HCT116 (cell line): ENCODE measurements at regions not wholly inside any gene's neighbourhood (a gene's known extent, or its start where the extent isn't known, plus 50 kb on each side); places are given as distances from the start of the nearest gene placed in this dataset.

Experiments
- ATAC-seq: fragments of 200-7000 bp; cut with Tn5 transposase; 2 replicates; pipeline ENCODE4 v1.9.1; 2020; ENCODE audit warnings: mild to moderate bottlenecking, moderate library complexity
- BruUV-seq: library from RNA; stranded (reverse); fragments of 400-500 nt; replicated peaks from 2 replicates; lab custom pipeline; 2021; lab: Mats Ljungman, UMichigan
- CTCF ChIA-PET: fragments of 300-600 bp; sonication (Branson Sonifier 250); formaldehyde crosslinking; loops from one replicate; lab custom pipeline; 2021; ENCODE audit warnings: antibody characterized with exemption; lab: Charles Lee
- POLR2A ChIA-PET: fragments of 300-600, 350-600 bp; sonication (Branson Sonifier 250); formaldehyde crosslinking; loops from one replicate; lab custom pipeline; 2021; ENCODE audit warnings: antibody characterized with exemption; lab: Charles Lee
- RAD21 ChIA-PET, 2 experiments: fragments of 300-600 bp; sonication (Branson Sonifier 250); formaldehyde crosslinking; loops; one replicate each; lab custom pipeline; 2023; ENCODE audit warnings: low total read pairs in 2 of 2; ENCODE audit not compliant: uncharacterized antibody in 2 of 2, unreplicated experiment in 2 of 2, low non-redundant PET in 1 of 2; lab: Charles Lee
- DNase-seq: peaks from one replicate; pipeline ENCODE4 v3.0.0-alpha.2; 2010; ENCODE audit warnings: low read depth, low spot score
- H2AFZ ChIP-seq: fragments of 200-600 bp; shearing (Covaris generic), sonication (generic); 2 replicates; pipeline ENCODE4 v1.6.1; 2017; ENCODE audit warnings: low read depth, mixed run types, mixed read lengths, antibody characterized with exemption, low read length; ENCODE audit not compliant: poor library complexity, severe bottlenecking
- H3K27ac ChIP-seq: 2 replicates; pipeline ENCODE4 v1.5.1; 2012; ENCODE audit warnings: low read depth, low read length
- H3K27me3 ChIP-seq: fragments of 200-600 bp; sonication (generic); 2 replicates; pipeline ENCODE4 v1.6.1; 2016; ENCODE audit warnings: mixed run types, low read length, mixed read lengths; ENCODE audit not compliant: insufficient read depth
- H3K36me3 ChIP-seq, 2 experiments: fragments of 200-500 bp in 1 of 2; fragments of 200-600 bp in 1 of 2; sonication (Bioruptor generic) in 1 of 2; sonication (generic) in 1 of 2; 2 replicates each; pipeline versions ENCODE4 v1.5.1 to v1.6.1; 2014 to 2016; ENCODE audit warnings: low read length in 2 of 2, inconsistent platforms in 1 of 2, mixed read lengths in 1 of 2, mixed run types in 1 of 2; ENCODE audit not compliant: insufficient read depth in 2 of 2, control insufficient read depth in 1 of 2
- H3K4me1 ChIP-seq, 2 experiments: fragments of 200-600 bp in 1 of 2; sonication (generic) in 1 of 2; 2 replicates each; pipeline versions ENCODE4 v1.5.1 to v1.6.1; 2012 to 2017; ENCODE audit warnings: low read length in 2 of 2, inconsistent platforms in 1 of 2, mild to moderate bottlenecking in 1 of 2, mixed read lengths in 1 of 2, mixed run types in 1 of 2, moderate library complexity in 1 of 2; ENCODE audit not compliant: insufficient read depth in 2 of 2, control insufficient read depth in 1 of 2
- H3K4me2 ChIP-seq: fragments of 200-600 bp; sonication (generic); 2 replicates; pipeline ENCODE4 v1.6.1; 2017; ENCODE audit warnings: mixed run types, low read length, mixed read lengths
- H3K4me3 ChIP-seq, 2 experiments: fragments of 200-600 bp in 1 of 2; sonication (generic) in 1 of 2; replicated peaks in 1 of 2; 2 replicates each; pipeline ENCODE4 v1.5.1; 2011 to 2016; ENCODE audit warnings: low read length in 2 of 2, control low read depth in 1 of 2, low read depth in 1 of 2, mild to moderate bottlenecking in 1 of 2, mixed read lengths in 1 of 2, mixed run types in 1 of 2
- H3K79me2 ChIP-seq: fragments of 200-600 bp; sonication (generic); 2 replicates; pipeline ENCODE4 v1.6.1; 2017; ENCODE audit warnings: mild to moderate bottlenecking, mixed run types, low read length, moderate library complexity, mixed read lengths; ENCODE audit not compliant: insufficient read depth
- H3K9ac ChIP-seq: fragments of 200-600 bp; sonication (generic); 2 replicates; pipeline ENCODE4 v1.6.1; 2016; ENCODE audit warnings: low read length, mixed read lengths
- H3K9me2 ChIP-seq: fragments of 200-600 bp; sonication (generic), shearing (Covaris generic); 2 replicates; pipeline ENCODE4 v1.6.1; 2017; ENCODE audit warnings: mixed run types, mild to moderate bottlenecking, moderate library complexity; ENCODE audit not compliant: insufficient read depth
- H3K9me3 ChIP-seq, 2 experiments: fragments of 200-500 bp in 1 of 2; fragments of 200-600 bp in 1 of 2; sonication (Bioruptor generic) in 1 of 2; sonication (generic) in 1 of 2; 2 replicates each; pipeline ENCODE4 v1.6.1; 2014 to 2017; ENCODE audit warnings: low read length in 2 of 2, mixed read lengths in 2 of 2, inconsistent platforms in 1 of 2, low read depth in 1 of 2, mild to moderate bottlenecking in 1 of 2, mixed run types in 1 of 2, moderate library complexity in 1 of 2; ENCODE audit not compliant: control insufficient read depth in 1 of 2, insufficient read depth in 1 of 2
- H4K20me1 ChIP-seq: fragments of 200-600 bp; sonication (generic), shearing (Covaris generic); 2 replicates; pipeline ENCODE4 v1.6.1; 2017; ENCODE audit warnings: mixed run types, mild to moderate bottlenecking, moderate library complexity; ENCODE audit not compliant: insufficient read depth
- FOSL1 ChIP-seq: IDR thresholded peaks from 2 replicates; pipeline ENCODE4 v1.6.1; 2012; ENCODE audit warnings: low read depth
- MAX ChIP-seq: IDR thresholded peaks from 2 replicates; pipeline ENCODE4 v1.6.1; 2012
- POLR2A ChIP-seq: IDR thresholded peaks from 2 replicates; pipeline ENCODE4 v1.7.0; 2011; ENCODE audit warnings: borderline replicate concordance; ENCODE audit not compliant: insufficient read depth, insufficient read length; ENCODE audit errors: extremely low read depth
- POLR2AphosphoS5 ChIP-seq: IDR thresholded peaks from 2 replicates; pipeline ENCODE4 v1.6.1; 2011; ENCODE audit warnings: mild to moderate bottlenecking, low read depth, low read length, moderate library complexity
- TCF7L2 ChIP-seq: IDR thresholded peaks from 2 replicates; pipeline ENCODE4 v1.7.0; 2011; ENCODE audit warnings: borderline replicate concordance, inconsistent platforms; ENCODE audit not compliant: insufficient read depth, insufficient read length; ENCODE audit errors: extremely low read depth
- ZFX ChIP-seq: fragments of 450-650 bp; IDR thresholded peaks from 2 replicates; pipeline ENCODE4 v1.6.1; 2017
- ZNF274 ChIP-seq: fragments of 200-500 bp; sonication (Bioruptor generic); IDR thresholded peaks from 2 replicates; pipeline ENCODE4 v1.6.1; 2014; ENCODE audit warnings: mild to moderate bottlenecking, low read depth, low read length, inconsistent platforms
- intact Hi-C: fragments of 100-400 bp; cut with micrococcal nuclease; formaldehyde crosslinking; loops from 2 replicates; pipeline ENCODE4 v1.10.0; 2022
- TF ChIP-seq, protein P1 (sequence below), 3 experiments: fragments of 200-600 bp in 1 of 3; sonication (generic) in 1 of 3; IDR thresholded peaks in 2 of 3; conservative IDR thresholded peaks in 1 of 3; 2 replicates each; pipeline ENCODE4 v1.5.1; 2012 to 2017; ENCODE audit warnings: low read depth in 2 of 3, low read length in 2 of 3, antibody characterized with exemption in 1 of 3, borderline replicate concordance in 1 of 3, control low read depth in 1 of 3, mild to moderate bottlenecking in 1 of 3, mixed read lengths in 1 of 3, mixed run types in 1 of 3, moderate library complexity in 1 of 3; ENCODE audit not compliant: insufficient read depth in 1 of 3
- TF ChIP-seq, protein P2 (sequence below): IDR thresholded peaks from 2 replicates; pipeline ENCODE4 v1.6.1; 2011; ENCODE audit warnings: mild to moderate bottlenecking, low read length, moderate library complexity; ENCODE audit not compliant: insufficient replicate concordance; ENCODE audit errors: extremely low read depth
- TF ChIP-seq, protein P3 (sequence below): IDR thresholded peaks from 2 replicates; pipeline ENCODE4 v1.6.1; 2012

GRCh38 chr2:41222593-41222992 is 770.7 kb upstream of the SLC8A1 start (continued):
- TF ChIP-seq, protein P1, sequence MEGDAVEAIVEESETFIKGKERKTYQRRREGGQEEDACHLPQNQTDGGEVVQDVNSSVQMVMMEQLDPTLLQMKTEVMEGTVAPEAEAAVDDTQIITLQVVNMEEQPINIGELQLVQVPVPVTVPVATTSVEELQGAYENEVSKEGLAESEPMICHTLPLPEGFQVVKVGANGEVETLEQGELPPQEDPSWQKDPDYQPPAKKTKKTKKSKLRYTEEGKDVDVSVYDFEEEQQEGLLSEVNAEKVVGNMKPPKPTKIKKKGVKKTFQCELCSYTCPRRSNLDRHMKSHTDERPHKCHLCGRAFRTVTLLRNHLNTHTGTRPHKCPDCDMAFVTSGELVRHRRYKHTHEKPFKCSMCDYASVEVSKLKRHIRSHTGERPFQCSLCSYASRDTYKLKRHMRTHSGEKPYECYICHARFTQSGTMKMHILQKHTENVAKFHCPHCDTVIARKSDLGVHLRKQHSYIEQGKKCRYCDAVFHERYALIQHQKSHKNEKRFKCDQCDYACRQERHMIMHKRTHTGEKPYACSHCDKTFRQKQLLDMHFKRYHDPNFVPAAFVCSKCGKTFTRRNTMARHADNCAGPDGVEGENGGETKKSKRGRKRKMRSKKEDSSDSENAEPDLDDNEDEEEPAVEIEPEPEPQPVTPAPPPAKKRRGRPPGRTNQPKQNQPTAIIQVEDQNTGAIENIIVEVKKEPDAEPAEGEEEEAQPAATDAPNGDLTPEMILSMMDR (IDR thresholded peaks at IDR 0.05 in 2 of 3, conservative IDR thresholded peaks at IDR 0.05 in 1 of 3; ENCODE audit: borderline replicate concordance in 1 of 3, insufficient read depth in 1 of 3, low read depth in 2 of 3, low read length in 2 of 3) = no peak
- no peak for TF ChIP-seq POLR2A
- TF ChIP-seq POLR2AphosphoS5 = no peak
- TF ChIP-seq, protein P2, sequence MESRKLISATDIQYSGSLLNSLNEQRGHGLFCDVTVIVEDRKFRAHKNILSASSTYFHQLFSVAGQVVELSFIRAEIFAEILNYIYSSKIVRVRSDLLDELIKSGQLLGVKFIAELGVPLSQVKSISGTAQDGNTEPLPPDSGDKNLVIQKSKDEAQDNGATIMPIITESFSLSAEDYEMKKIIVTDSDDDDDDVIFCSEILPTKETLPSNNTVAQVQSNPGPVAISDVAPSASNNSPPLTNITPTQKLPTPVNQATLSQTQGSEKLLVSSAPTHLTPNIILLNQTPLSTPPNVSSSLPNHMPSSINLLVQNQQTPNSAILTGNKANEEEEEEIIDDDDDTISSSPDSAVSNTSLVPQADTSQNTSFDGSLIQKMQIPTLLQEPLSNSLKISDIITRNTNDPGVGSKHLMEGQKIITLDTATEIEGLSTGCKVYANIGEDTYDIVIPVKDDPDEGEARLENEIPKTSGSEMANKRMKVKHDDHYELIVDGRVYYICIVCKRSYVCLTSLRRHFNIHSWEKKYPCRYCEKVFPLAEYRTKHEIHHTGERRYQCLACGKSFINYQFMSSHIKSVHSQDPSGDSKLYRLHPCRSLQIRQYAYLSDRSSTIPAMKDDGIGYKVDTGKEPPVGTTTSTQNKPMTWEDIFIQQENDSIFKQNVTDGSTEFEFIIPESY = no peak
- no peak for TF ChIP-seq TCF7L2

- intact Hi-C loops = no loop called here
- POLR2A ChIA-PET = no interaction called here
- Histone ChIP-seq H2AFZ (no peak overlapping the region), H3K4me1 (no peaks in the 10 kb centered on the region), H3K27ac (no peak overlapping the region), H3K9me3 (peaks cover 4% of the 10 kb centered on the region in 2 experiments; a peak in 2 of 4 replicates)
- TF ChIP-seq, protein P3, sequence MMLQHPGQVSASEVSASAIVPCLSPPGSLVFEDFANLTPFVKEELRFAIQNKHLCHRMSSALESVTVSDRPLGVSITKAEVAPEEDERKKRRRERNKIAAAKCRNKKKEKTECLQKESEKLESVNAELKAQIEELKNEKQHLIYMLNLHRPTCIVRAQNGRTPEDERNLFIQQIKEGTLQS = no peak
- TF ChIP-seq FOSL1 (no peak), ZFX (no peak), ZNF274 (no peak), MAX (no peak), POLR2AphosphoS5 (no peak)
- TF ChIP-seq, all 23 proteins: peak for 0
- no peak for DNase-seq
- ATAC-seq = no peak
- Histone ChIP-seq H4K20me1 (no peaks in the 10 kb centered on the region), H3K79me2 (no peaks in the 10 kb centered on the region), H3K9ac (no peak overlapping the region), H3K27me3 (no peaks in the 10 kb centered on the region), H3K4me3 (no peak overlapping the region), H3K36me3 (no peaks in the 10 kb centered on the region), H3K9me2 (no peaks in the 10 kb centered on the region), H3K4me2 (no peak overlapping the region)
- no TSS peak for BruUV-seq
- ChIA-PET CTCF (no interaction called here), RAD21 (no interaction called here)
Observed at GRCh38 chr2:41234093-41234492, 782.2 kb upstream of the SLC8A1 start.
